ENCODE measurements at regions not wholly inside any gene's neighbourhood (a gene's known extent, or its start where the extent isn't known, plus 50 kb on each side); places are given as distances from the start of the nearest gene placed in this dataset.

DNA sequence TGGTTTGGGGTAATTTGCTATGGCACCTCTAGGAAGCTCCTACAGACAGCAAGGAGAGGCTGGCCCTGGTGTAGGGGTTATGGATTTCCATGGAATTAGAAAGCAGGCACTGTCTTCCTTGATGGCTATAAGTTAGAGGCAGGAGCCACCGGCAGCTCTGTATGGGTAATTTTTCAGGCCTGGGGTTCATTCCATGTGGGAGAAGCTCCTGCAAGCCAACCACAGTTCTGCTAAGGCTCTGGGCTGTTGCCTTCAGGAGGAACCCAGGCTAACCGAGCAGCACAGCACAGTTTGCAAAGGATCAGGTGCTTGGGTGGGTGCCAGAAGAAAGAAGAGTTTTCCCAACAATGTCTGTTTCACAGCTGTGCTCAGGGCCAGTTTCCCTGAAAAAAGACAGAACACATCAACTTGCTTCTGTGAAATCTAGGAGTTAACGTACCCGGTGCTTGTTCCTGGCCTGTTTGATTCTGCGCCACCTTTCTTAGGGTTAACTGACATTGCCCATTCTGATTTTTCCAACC, 162.8 kb upstream of the MYLIP start:
- TF ChIP-seq CTCF (IDR thresholded peaks at IDR 0.05) (no peak), POLR2AphosphoS5 (IDR thresholded peaks at IDR 0.05; ENCODE audit: low read depth, low read length) (no peak), REST (IDR thresholded peaks at IDR 0.05; ENCODE audit: insufficient read depth in 1 of 2, low read depth in 2 of 2, low read length in 1 of 2) (no peak), TCF7L2 (IDR thresholded peaks at IDR 0.05; ENCODE audit: low read depth, low read length) (no peak), SIN3A (IDR thresholded peaks at IDR 0.05; ENCODE audit: borderline replicate concordance, insufficient read depth, low read depth, low read length) (no peak)

All from Panc1 (cell line).